ENCODE measurements at regions not wholly inside any gene's neighbourhood (a gene's known extent, or its start where the extent isn't known, plus 50 kb on each side); places are given as distances from the start of the nearest gene placed in this dataset.

GRCh38 chr2:188207554-188207953 lies 84.1 kb upstream of the GULP1 start:
- no peak overlapping the region for H3K4me3 Mint-ChIP-seq (ENCODE audit: unreplicated experiment)
- H3K27ac Mint-ChIP-seq (ENCODE audit: unreplicated experiment) = no peak overlapping the region
- DNase-seq (ENCODE audit: extremely low spot score, unreplicated experiment) = no peak
- H3K9me3 Mint-ChIP-seq (ENCODE audit: unreplicated experiment) = no peaks in the 10 kb centered on the region
- TF ChIP-seq, protein P1, sequence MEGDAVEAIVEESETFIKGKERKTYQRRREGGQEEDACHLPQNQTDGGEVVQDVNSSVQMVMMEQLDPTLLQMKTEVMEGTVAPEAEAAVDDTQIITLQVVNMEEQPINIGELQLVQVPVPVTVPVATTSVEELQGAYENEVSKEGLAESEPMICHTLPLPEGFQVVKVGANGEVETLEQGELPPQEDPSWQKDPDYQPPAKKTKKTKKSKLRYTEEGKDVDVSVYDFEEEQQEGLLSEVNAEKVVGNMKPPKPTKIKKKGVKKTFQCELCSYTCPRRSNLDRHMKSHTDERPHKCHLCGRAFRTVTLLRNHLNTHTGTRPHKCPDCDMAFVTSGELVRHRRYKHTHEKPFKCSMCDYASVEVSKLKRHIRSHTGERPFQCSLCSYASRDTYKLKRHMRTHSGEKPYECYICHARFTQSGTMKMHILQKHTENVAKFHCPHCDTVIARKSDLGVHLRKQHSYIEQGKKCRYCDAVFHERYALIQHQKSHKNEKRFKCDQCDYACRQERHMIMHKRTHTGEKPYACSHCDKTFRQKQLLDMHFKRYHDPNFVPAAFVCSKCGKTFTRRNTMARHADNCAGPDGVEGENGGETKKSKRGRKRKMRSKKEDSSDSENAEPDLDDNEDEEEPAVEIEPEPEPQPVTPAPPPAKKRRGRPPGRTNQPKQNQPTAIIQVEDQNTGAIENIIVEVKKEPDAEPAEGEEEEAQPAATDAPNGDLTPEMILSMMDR (IDR thresholded peaks at IDR 0.05) = no peak
- H3K27me3 Mint-ChIP-seq (ENCODE audit: unreplicated experiment) = no peaks in the 10 kb centered on the region
- no peaks in the 10 kb centered on the region for H3K4me1 Mint-ChIP-seq (ENCODE audit: unreplicated experiment)
- no peaks in the 10 kb centered on the region for H3K36me3 Mint-ChIP-seq (ENCODE audit: unreplicated experiment)

DNA sequence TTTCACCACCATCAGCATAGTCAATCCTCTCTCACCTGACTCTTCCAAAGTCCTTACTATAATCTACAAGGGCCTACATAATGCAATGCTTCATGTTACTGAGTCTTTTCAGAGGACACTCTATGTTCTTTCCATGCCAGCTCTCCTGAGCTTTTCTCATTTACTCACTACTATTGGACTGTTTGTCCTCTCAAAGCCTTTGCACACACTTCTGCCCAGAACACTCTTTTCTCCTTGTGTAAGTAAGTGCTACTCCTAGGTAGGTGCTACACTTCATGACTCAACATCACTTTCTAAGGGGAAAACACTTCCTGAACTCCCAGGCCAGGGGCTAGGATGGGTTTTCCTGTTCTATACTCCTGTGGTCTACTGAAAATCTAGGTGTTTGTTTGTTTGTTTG lies 82.5 kb upstream of the GULP1 start:
- TF ChIP-seq, protein P1 (IDR thresholded peaks at IDR 0.05) = no peak
- H3K9me3 Mint-ChIP-seq (ENCODE audit: unreplicated experiment) = peaks cover 4% of the 10 kb centered on the region
- H3K4me1 Mint-ChIP-seq (ENCODE audit: unreplicated experiment) = no peaks in the 10 kb centered on the region
- H3K27me3 Mint-ChIP-seq (ENCODE audit: unreplicated experiment) = no peaks in the 10 kb centered on the region
- H3K27ac Mint-ChIP-seq (ENCODE audit: unreplicated experiment) = no peak overlapping the region
- no peak for DNase-seq (ENCODE audit: extremely low spot score, unreplicated experiment)
- H3K4me3 Mint-ChIP-seq (ENCODE audit: unreplicated experiment) = no peak overlapping the region
- H3K36me3 Mint-ChIP-seq (ENCODE audit: unreplicated experiment) = no peaks in the 10 kb centered on the region

DNA sequence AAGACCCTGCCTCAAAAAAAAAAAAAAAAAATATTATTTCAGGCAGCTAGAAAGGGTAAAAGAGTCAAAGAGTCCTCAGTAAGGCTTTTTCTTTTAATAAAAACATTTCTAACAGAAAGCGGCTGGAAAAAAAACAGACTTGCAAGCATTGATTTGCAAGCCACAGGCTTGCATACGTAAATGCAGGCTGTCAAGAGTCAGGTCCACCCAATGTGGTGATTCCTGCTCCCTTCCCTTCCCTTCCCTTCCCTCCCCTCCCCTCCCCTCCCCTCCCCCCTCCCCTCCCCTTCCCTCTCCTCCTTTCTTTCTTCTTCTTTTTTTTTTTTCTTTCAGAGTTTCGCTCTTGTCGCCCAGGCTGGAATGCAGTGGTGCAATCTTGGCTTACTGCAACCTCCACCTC lies 74.4 kb upstream of the GULP1 start:
- no peak overlapping the region for H3K4me3 Mint-ChIP-seq (ENCODE audit: unreplicated experiment)
- peaks cover 7% of the 10 kb centered on the region for H3K9me3 Mint-ChIP-seq (ENCODE audit: unreplicated experiment)
- DNase-seq (ENCODE audit: extremely low spot score, unreplicated experiment) = no peak
- no peaks in the 10 kb centered on the region for H3K4me1 Mint-ChIP-seq (ENCODE audit: unreplicated experiment)
- TF ChIP-seq, protein P1 (IDR thresholded peaks at IDR 0.05) = no peak
- no peaks in the 10 kb centered on the region for H3K27me3 Mint-ChIP-seq (ENCODE audit: unreplicated experiment)
- no peaks in the 10 kb centered on the region for H3K36me3 Mint-ChIP-seq (ENCODE audit: unreplicated experiment)
- no peak overlapping the region for H3K27ac Mint-ChIP-seq (ENCODE audit: unreplicated experiment)

GRCh38 chr2:188219541-188219940 lies 72.1 kb upstream of the GULP1 start:
- TF ChIP-seq, protein P1 (IDR thresholded peaks at IDR 0.05) = no peak
- no peaks in the 10 kb centered on the region for H3K36me3 Mint-ChIP-seq (ENCODE audit: unreplicated experiment)
- no peaks in the 10 kb centered on the region for H3K4me1 Mint-ChIP-seq (ENCODE audit: unreplicated experiment)
- H3K9me3 Mint-ChIP-seq (ENCODE audit: unreplicated experiment) = peaks cover 3% of the 10 kb centered on the region
- H3K27me3 Mint-ChIP-seq (ENCODE audit: unreplicated experiment) = no peaks in the 10 kb centered on the region
- DNase-seq (ENCODE audit: extremely low spot score, unreplicated experiment) = no peak
- no peak overlapping the region for H3K27ac Mint-ChIP-seq (ENCODE audit: unreplicated experiment)
- H3K4me3 Mint-ChIP-seq (ENCODE audit: unreplicated experiment) = no peak overlapping the region

GRCh38 chr2:188220535-188220934 lies 71.1 kb upstream of the GULP1 start:
- DNase-seq (ENCODE audit: extremely low spot score, unreplicated experiment) = no peak
- no peaks in the 10 kb centered on the region for H3K4me1 Mint-ChIP-seq (ENCODE audit: unreplicated experiment)
- no peaks in the 10 kb centered on the region for H3K36me3 Mint-ChIP-seq (ENCODE audit: unreplicated experiment)
- no peak overlapping the region for H3K4me3 Mint-ChIP-seq (ENCODE audit: unreplicated experiment)
- TF ChIP-seq, protein P1 (IDR thresholded peaks at IDR 0.05) = no peak
- H3K9me3 Mint-ChIP-seq (ENCODE audit: unreplicated experiment) = peaks cover 3% of the 10 kb centered on the region
- no peaks in the 10 kb centered on the region for H3K27me3 Mint-ChIP-seq (ENCODE audit: unreplicated experiment)
- H3K27ac Mint-ChIP-seq (ENCODE audit: unreplicated experiment) = no peak overlapping the region
